ENCODE measurements at regions not wholly inside any gene's neighbourhood (a gene's known extent, or its start where the extent isn't known, plus 50 kb on each side); places are given as distances from the start of the nearest gene placed in this dataset.

DNA sequence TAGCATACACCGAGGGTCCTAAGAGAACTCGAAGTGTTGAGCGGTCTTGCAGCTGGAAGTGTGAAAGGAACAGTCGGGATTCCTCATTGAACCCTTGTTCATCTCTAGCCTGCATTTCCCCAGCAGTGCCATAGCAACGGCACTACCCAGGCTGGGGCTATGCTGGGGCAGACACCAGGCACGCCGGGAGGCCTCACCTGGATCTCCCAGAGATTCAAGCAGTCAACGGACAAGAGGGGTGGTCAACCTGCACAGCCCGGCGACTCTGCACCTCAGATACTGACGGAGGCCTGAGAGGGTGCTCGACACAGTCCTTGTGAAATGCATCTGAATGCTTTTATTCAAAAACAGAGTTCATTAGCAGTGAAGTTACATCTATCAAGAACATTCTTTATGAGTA is 604.2 kb downstream of the GALR1 start:
- DNase-seq (ENCODE audit: extremely low spot score in 2 of 2): no peak
- intact Hi-C loops (cut with DNase I): no loop called here
- no peak overlapping the region for H3K27ac ChIP-seq
- no peaks in the 10 kb centered on the region for H3K27me3 ChIP-seq
- no peaks in the 10 kb centered on the region for H3K4me1 ChIP-seq
- H3K9me3 ChIP-seq: no peaks in the 10 kb centered on the region
- TF ChIP-seq POLR2AphosphoS5 (IDR thresholded peaks at IDR 0.05; ENCODE audit: insufficient read depth in 1 of 2, low read depth in 1 of 2): no peak
- H3K36me3 ChIP-seq: no peaks in the 10 kb centered on the region
- no peak overlapping the region for H3K4me3 ChIP-seq

GRCh38 chr18:77857678-77858655 is 608.3 kb downstream of the GALR1 start:
- Histone ChIP-seq H3K27me3 (no peaks in the 10 kb centered on the region), H3K4me3 (no peak overlapping the region), H3K9me3 (no peaks in the 10 kb centered on the region), H3K27ac (no peak overlapping the region), H3K4me1 (no peaks in the 10 kb centered on the region), H3K36me3 (no peaks in the 10 kb centered on the region)
- intact Hi-C loops (cut with DNase I): no loop called here
- TF ChIP-seq POLR2AphosphoS5 (IDR thresholded peaks at IDR 0.05; ENCODE audit: insufficient read depth in 1 of 2, low read depth in 1 of 2) (no peak), CTCF (IDR thresholded peaks at IDR 0.05) (no peak), POLR2A (IDR thresholded peaks at IDR 0.05) (no peak)
- no peak for DNase-seq (ENCODE audit: extremely low spot score in 2 of 2)

DNA sequence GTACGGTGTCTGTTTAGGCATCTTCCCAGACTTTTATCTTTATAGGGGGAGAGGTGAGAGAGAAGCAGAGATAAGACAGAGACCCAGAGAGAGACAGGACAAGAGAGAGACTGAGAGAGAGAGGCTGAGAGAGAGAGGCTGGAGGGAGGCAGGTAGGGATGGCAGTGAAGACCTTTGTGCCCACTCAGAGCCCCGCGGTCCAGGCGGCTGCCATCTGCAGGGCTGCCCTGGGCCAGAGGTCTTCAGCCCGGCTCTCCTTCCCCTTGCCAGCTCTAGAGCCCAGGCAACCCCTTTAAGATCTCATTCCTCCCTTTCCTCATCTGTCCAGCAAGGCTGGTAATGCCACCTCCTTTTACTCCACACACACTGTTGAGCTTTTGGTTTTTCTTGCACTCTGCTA is 610.0 kb downstream of the GALR1 start:
- intact Hi-C loops (cut with DNase I): no loop called here
- TF ChIP-seq POLR2AphosphoS5 (IDR thresholded peaks at IDR 0.05; ENCODE audit: insufficient read depth in 1 of 2, low read depth in 1 of 2) (no peak), CTCF (IDR thresholded peaks at IDR 0.05) (no peak), POLR2A (IDR thresholded peaks at IDR 0.05) (no peak)
- no peaks in the 10 kb centered on the region for H3K36me3 ChIP-seq
- no peaks in the 10 kb centered on the region for H3K9me3 ChIP-seq
- H3K4me3 ChIP-seq: no peak overlapping the region
- H3K4me1 ChIP-seq: no peaks in the 10 kb centered on the region
- H3K27ac ChIP-seq: no peak overlapping the region
- DNase-seq (ENCODE audit: extremely low spot score in 2 of 2): no peak
- no peaks in the 10 kb centered on the region for H3K27me3 ChIP-seq

- intact Hi-C loops (cut with DNase I): no loop called here
- TF ChIP-seq POLR2A (IDR thresholded peaks at IDR 0.05) (no peak), POLR2AphosphoS5 (IDR thresholded peaks at IDR 0.05; ENCODE audit: insufficient read depth in 1 of 2, low read depth in 1 of 2) (no peak), CTCF (IDR thresholded peaks at IDR 0.05) (no peak)
- Histone ChIP-seq H3K27ac (no peak overlapping the region), H3K9me3 (no peaks in the 10 kb centered on the region), H3K36me3 (no peaks in the 10 kb centered on the region), H3K4me1 (no peaks in the 10 kb centered on the region), H3K27me3 (no peaks in the 10 kb centered on the region), H3K4me3 (no peak overlapping the region)
- no peak for DNase-seq (ENCODE audit: extremely low spot score in 2 of 2)
These were observed 612.6 kb downstream of the GALR1 start for GRCh38 chr18:77862066-77862757.

GRCh38 chr18:77865853-77866252 is 616.2 kb downstream of the GALR1 start:
- Histone ChIP-seq H3K27ac (no peak overlapping the region), H3K36me3 (no peaks in the 10 kb centered on the region), H3K4me1 (no peaks in the 10 kb centered on the region), H3K27me3 (no peaks in the 10 kb centered on the region), H3K4me3 (no peak overlapping the region), H3K9me3 (no peaks in the 10 kb centered on the region)
- intact Hi-C loops (cut with DNase I): no loop called here
- DNase-seq (ENCODE audit: extremely low spot score in 2 of 2): no peak
- no peak for TF ChIP-seq POLR2A (IDR thresholded peaks at IDR 0.05)
- no peak for TF ChIP-seq POLR2AphosphoS5 (IDR thresholded peaks at IDR 0.05; ENCODE audit: insufficient read depth in 1 of 2, low read depth in 1 of 2)
- no peak for TF ChIP-seq CTCF (IDR thresholded peaks at IDR 0.05)

Data from vagina (tissue), 2 donors.